ENCODE measurements at regions not wholly inside any gene's neighbourhood (a gene's known extent, or its start where the extent isn't known, plus 50 kb on each side); places are given as distances from the start of the nearest gene placed in this dataset.

DNA sequence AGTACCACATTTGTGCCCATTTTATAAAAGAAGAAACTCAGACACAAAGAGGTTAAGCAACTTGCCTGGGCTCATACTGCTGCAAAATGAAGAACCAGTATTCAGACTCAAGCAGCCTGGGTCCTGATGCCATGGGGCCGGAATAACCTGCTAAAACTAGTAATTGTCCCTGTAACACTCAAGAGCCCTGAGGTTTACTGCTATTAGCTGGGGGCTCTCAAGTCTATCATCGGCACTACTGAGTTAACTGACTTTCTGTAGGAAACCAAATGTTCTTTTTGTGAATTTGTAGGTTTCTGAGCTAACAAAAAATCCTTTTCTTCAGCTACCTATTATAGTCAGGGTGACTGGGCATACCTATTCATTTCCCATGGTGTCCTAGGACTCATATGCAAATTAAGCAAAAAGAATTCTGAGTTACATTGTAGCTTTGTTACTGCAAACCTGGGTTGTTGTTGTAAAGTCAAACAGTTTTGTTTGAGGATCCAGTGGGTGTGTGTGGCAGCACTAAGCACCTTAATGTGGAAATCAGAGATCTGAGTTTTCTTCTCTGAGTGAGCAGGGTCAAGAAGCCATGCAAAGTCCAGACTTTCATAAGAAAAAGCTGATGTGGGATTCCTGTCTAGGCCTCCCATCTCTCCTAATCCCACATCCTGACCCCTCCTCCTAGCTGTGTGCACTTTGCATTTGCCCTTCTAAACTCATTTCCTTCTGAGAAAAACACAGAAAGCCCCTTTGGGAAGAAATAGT lies 72.4 kb upstream of the TNP1 start:
- H3K27ac ChIP-seq (ENCODE audit: extremely low read length, insufficient read depth, low read length), result no peak overlapping the region
- H3K4me3 ChIP-seq (replicated peaks in 1 of 3; ENCODE audit: insufficient read depth in 1 of 3, low read depth in 2 of 3, low read length in 3 of 3), result no peak overlapping the region
- no peak for DNase-seq (ENCODE audit: low spot score)
- ATAC-seq, result no peak
- no TSS peak for BruUV-seq (replicated peaks)
- no peak overlapping the region for H3K4me2 ChIP-seq (ENCODE audit: low read depth, low read length)
- ChIA-PET CTCF (ENCODE audit: low intra/inter-chr PET ratio, low total read pairs) (no interaction called here), POLR2A (interaction anchor here (0.6 kb wide), 1 partner anchor 10 kb away, joined by 3 read pairs; no protein-coding TSS in a partner anchor)
- peaks cover 0 to 5% of the 10 kb centered on the region in 2 experiments; a peak in 3 of 5 replicates for H3K27me3 ChIP-seq (ENCODE audit: control insufficient read depth in 1 of 2, insufficient read depth in 2 of 2, low read length in 2 of 2)
- TF ChIP-seq ATAD3A (CRISPR knock-in tag; IDR thresholded peaks at IDR 0.05) (no peak), ZNF292 (CRISPR knock-in tag; IDR thresholded peaks at IDR 0.05; ENCODE audit: borderline replicate concordance, low read depth) (no peak)
- H3K9ac ChIP-seq (ENCODE audit: insufficient read depth, low read depth, low read length), result no peak overlapping the region
- intact Hi-C loops (cut with micrococcal nuclease; ENCODE audit: unreplicated experiment) (no loop called here), in situ Hi-C loops (cut with HindIII; ENCODE audit: extremely low pct_ligation_motif_present, low pct_unique_long_range_greater_than_20kb) (no loop called here)
- no peaks in the 10 kb centered on the region for H4K20me1 ChIP-seq (ENCODE audit: insufficient read depth, low read length)
- H2AFZ ChIP-seq (ENCODE audit: low read length), result no peak overlapping the region
- no peaks in the 10 kb centered on the region for H3K79me2 ChIP-seq (ENCODE audit: insufficient read depth, low read length)
- no peaks in the 10 kb centered on the region for H3K9me3 ChIP-seq (ENCODE audit: low read length)
- no peaks in the 10 kb centered on the region for H3K4me1 ChIP-seq (ENCODE audit: insufficient read depth, low read length)
- FAIRE-seq, result no peak
- 41% methylated on average over 2 of the region's 2 CpGs for whole genome bisulfite sequencing (ENCODE audit: low lambda C conversion rate)
- H3K36me3 ChIP-seq (replicated peaks in 1 of 2; ENCODE audit: control insufficient read depth in 1 of 2, insufficient read depth in 2 of 2, low read length in 2 of 2), result no peaks in the 10 kb centered on the region

DNA sequence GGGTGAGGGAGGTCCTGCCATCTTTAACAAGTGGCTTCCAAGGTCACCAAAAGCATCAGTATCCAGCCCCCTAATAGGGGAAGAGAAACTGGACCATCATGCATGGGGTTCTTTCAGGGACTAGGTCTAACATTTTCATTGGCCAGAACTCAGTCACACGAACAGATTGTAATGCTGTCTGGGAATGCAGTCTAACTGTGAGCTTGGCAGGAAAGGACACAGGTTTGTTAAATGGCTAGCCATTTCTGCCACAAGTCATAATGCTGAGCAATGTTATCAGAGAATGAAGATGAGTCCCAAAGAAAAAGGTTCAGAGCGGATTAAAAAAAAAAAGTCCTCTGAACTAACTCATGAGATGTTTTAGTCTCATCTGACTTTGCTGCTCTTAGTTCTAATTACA lies 70.9 kb upstream of the TNP1 start:
- no peak for FAIRE-seq
- CTCF ChIA-PET (ENCODE audit: low intra/inter-chr PET ratio, low total read pairs), result no interaction called here
- no peak for TF ChIP-seq SALL2 (CRISPR knock-in tag; IDR thresholded peaks at IDR 0.05)
- TF ChIP-seq MAFF (IDR thresholded peaks at IDR 0.05; ENCODE audit: low read depth, low read length), result no peak
- TF ChIP-seq CEBPG (CRISPR knock-in tag; IDR thresholded peaks at IDR 0.05), result no peak
- TF ChIP-seq ZNF510 (CRISPR knock-in tag; IDR thresholded peaks at IDR 0.05; ENCODE audit: low read depth), result no peak
- no peak for TF ChIP-seq CENPX (CRISPR knock-in tag; IDR thresholded peaks at IDR 0.05)
- no peak for TF ChIP-seq ZBTB3 (CRISPR knock-in tag; IDR thresholded peaks at IDR 0.05; ENCODE audit: borderline replicate concordance, low read depth)
- no peak for TF ChIP-seq MXD3 (CRISPR knock-in tag; IDR thresholded peaks at IDR 0.05)
- TF ChIP-seq ZMYM2 (CRISPR knock-in tag; IDR thresholded peaks at IDR 0.05), result no peak
- TF ChIP-seq, protein P1, sequence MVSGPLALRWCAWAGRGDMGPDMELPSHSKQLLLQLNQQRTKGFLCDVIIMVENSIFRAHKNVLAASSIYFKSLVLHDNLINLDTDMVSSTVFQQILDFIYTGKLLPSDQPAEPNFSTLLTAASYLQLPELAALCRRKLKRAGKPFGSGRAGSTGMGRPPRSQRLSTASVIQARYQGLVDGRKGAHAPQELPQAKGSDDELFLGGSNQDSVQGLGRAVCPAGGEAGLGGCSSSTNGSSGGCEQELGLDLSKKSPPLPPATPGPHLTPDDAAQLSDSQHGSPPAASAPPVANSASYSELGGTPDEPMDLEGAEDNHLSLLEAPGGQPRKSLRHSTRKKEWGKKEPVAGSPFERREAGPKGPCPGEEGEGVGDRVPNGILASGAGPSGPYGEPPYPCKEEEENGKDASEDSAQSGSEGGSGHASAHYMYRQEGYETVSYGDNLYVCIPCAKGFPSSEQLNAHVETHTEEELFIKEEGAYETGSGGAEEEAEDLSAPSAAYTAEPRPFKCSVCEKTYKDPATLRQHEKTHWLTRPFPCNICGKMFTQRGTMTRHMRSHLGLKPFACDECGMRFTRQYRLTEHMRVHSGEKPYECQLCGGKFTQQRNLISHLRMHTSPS (CRISPR knock-in tag; IDR thresholded peaks at IDR 0.05; ENCODE audit: low read depth), result no peak
- TF ChIP-seq TFAP4 (IDR thresholded peaks at IDR 0.05; ENCODE audit: borderline replicate concordance, low read depth), result no peak
- no peak for TF ChIP-seq IRF2 (CRISPR knock-in tag; IDR thresholded peaks at IDR 0.05)
- TF ChIP-seq RBFOX2 (IDR thresholded peaks at IDR 0.05; ENCODE audit: low read depth, low read length), result no peak
- TF ChIP-seq GABPB1 (CRISPR knock-in tag; IDR thresholded peaks at IDR 0.05), result no peak
- no peak for TF ChIP-seq ZNF232 (CRISPR knock-in tag; IDR thresholded peaks at IDR 0.05; ENCODE audit: borderline replicate concordance)

More for the DNA sequence above, 70.9 kb upstream of the TNP1 start:
- DNase-seq (ENCODE audit: low spot score) (no peak), ATAC-seq (no peak)
- no peak overlapping the region for H3K4me3 ChIP-seq (replicated peaks in 1 of 3; ENCODE audit: insufficient read depth in 1 of 3, low read depth in 2 of 3, low read length in 3 of 3)
- H3K36me3 ChIP-seq (replicated peaks in 1 of 2; ENCODE audit: control insufficient read depth in 1 of 2, insufficient read depth in 2 of 2, low read length in 2 of 2), result no peaks in the 10 kb centered on the region
- H3K4me1 ChIP-seq (ENCODE audit: insufficient read depth, low read length), result no peaks in the 10 kb centered on the region
- H3K79me2 ChIP-seq (ENCODE audit: insufficient read depth, low read length), result no peaks in the 10 kb centered on the region
- H3K27ac ChIP-seq (ENCODE audit: extremely low read length, insufficient read depth, low read length), result no peak overlapping the region
- WGBS (ENCODE audit: low lambda C conversion rate), result 6% methylated on average over 2 of the region's 2 CpGs
- H2AFZ ChIP-seq (ENCODE audit: low read length), result no peak overlapping the region
- no peaks in the 10 kb centered on the region for H4K20me1 ChIP-seq (ENCODE audit: insufficient read depth, low read length)
- POLR2A ChIA-PET, result no interaction called here
- H3K4me2 ChIP-seq (ENCODE audit: low read depth, low read length), result no peak overlapping the region
- intact Hi-C loops (cut with micrococcal nuclease; ENCODE audit: unreplicated experiment), result no loop called here
- no peak overlapping the region for H3K9ac ChIP-seq (ENCODE audit: insufficient read depth, low read depth, low read length)
- in situ Hi-C loops (cut with HindIII; ENCODE audit: extremely low pct_ligation_motif_present, low pct_unique_long_range_greater_than_20kb), result no loop called here
- no TSS peak for BruUV-seq (replicated peaks)
- H3K9me3 ChIP-seq (ENCODE audit: low read length), result no peaks in the 10 kb centered on the region
- peaks cover 0 to 5% of the 10 kb centered on the region in 2 experiments; a peak in 2 of 5 replicates for H3K27me3 ChIP-seq (ENCODE audit: control insufficient read depth in 1 of 2, insufficient read depth in 2 of 2, low read length in 2 of 2)
